Activated naive CD4-positive, alpha-beta T cell treated with anti-CD3 and anti-CD28 coated beads, Interleukin-2, amount 50 U/mL, for 24 hours (primary cell): ENCODE measurements at regions not wholly inside any gene's neighbourhood (a gene's known extent, or its start where the extent isn't known, plus 50 kb on each side); places are given as distances from the start of the nearest gene placed in this dataset.
"Not testable (repeated sequence)": the region's sequence is repeated elsewhere in the genome, so short reads cannot be mapped to it uniquely, and the experiment has no call there.

ENCODE experiments used
- H3K27ac Mint-ChIP-seq: one replicate; pipeline ENCODE4 v1.8.0; 2021; ENCODE audit warnings: mild to moderate bottlenecking, mixed read lengths
- H3K27me3 Mint-ChIP-seq: one replicate; pipeline ENCODE4 v1.8.0; 2021; ENCODE audit warnings: mixed read lengths
- H3K36me3 Mint-ChIP-seq: one replicate; pipeline ENCODE4 v1.8.0; 2021; ENCODE audit warnings: mixed read lengths
- H3K4me1 Mint-ChIP-seq: one replicate; pipeline ENCODE4 v1.8.0; 2021; ENCODE audit warnings: mixed read lengths
- H3K4me3 Mint-ChIP-seq: one replicate; pipeline ENCODE4 v1.8.0; 2021; ENCODE audit warnings: mild to moderate bottlenecking, mixed read lengths
- H3K9me3 Mint-ChIP-seq: one replicate; pipeline ENCODE4 v1.8.0; 2021; ENCODE audit warnings: mixed read lengths

DNA sequence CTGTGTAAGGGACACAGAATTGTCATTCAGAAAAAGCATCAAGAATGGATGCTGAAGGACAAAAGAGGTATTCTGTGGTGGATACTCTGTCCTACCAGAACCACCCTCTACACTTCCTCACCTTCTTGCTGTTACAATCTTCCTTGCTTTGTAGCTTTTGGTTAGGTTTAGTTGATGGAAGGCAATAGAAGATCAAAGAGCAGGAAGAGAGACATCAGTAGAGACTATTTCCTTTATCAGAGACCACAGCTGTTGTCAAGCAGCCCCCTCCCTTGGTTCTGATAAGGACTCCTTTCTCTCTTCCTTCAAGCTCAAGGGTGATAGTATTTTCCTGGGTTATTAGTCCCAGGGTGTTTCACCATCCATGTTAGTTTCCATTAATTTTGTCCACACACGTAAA lies 84.7 kb upstream of the ALCAM start:
- Mint-ChIP-seq H3K27ac (no peak overlapping the region), H3K4me3 (no peak overlapping the region), H3K9me3 (no peaks in the 10 kb centered on the region), H3K27me3 (peaks cover 6% of the 10 kb centered on the region), H3K36me3 (no peaks in the 10 kb centered on the region), H3K4me1 (no peaks in the 10 kb centered on the region)

DNA sequence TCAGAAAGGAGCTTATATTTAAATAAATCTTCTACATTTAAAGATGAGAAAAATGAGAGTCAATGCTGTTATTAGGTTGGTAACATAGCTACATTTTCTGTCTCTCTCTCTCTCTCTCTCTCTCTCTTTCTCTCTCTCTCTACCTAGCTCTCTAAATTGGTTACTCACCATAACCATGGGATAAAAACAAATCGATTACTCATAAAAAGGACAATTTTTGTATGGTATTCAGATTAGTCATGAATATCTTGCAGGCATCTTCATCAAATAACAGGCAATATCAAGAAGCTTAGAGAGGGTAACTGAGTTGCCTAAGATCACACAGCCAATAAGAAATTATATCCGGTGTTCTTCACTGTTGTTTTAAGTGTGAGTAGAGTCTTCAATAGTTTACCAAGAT lies 81.8 kb upstream of the ALCAM start:
- H3K4me1 Mint-ChIP-seq = no peaks in the 10 kb centered on the region
- peaks cover 6% of the 10 kb centered on the region for H3K27me3 Mint-ChIP-seq
- H3K4me3 Mint-ChIP-seq = no peak overlapping the region
- no peaks in the 10 kb centered on the region for H3K36me3 Mint-ChIP-seq
- H3K9me3 Mint-ChIP-seq = no peaks in the 10 kb centered on the region
- no peak overlapping the region for H3K27ac Mint-ChIP-seq

DNA sequence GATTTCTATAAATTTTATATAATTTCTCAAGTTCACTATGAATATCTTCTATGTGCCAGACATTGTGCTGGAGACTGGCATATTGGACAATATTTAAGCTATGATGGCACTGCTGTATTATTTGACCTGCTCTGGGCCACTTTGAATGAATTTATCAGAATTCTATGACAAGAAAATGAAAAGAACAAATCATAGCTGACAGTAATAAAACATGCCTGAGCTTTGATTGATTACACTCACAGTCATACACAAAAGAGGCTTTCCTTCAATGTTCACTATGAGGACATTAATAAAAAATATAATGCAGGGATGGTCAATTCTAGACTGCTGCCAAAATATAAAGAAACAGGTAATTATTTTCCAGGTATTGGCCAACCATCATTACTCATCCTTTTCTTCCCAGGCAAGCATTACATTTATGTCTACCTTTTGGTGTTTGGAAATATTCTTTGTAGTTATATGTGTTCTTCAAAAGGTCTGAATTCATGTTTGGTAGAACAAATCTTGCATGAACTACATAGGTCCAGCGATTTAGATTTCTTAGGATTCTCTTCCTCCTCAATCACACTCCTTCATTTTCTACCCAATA lies 81.0 kb upstream of the ALCAM start:
- Mint-ChIP-seq H3K9me3 (no peaks in the 10 kb centered on the region), H3K27ac (no peak overlapping the region), H3K4me3 (no peak overlapping the region), H3K27me3 (peaks cover 6% of the 10 kb centered on the region), H3K4me1 (no peaks in the 10 kb centered on the region), H3K36me3 (no peaks in the 10 kb centered on the region)

DNA sequence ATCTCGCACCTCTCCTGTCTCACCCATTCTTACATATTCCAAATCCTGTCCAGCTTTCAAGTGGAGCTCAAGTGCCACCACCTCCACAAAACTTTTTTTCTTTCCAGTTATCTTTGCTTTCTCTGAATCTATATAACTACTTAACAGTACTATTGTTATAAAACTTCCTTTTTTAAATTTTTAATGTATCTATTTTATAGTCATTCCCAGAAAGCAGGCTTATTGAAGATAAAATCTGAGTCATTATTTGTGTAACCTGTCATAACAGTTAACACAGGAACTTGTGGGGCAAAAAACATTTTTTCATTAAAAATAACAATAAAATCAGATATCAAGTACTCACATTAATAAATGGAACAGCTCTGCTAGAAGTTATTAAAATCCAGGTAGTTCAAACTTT lies 73.3 kb upstream of the ALCAM start:
- Mint-ChIP-seq H3K4me3 (no peak overlapping the region), H3K27ac (no peak overlapping the region), H3K4me1 (no peaks in the 10 kb centered on the region), H3K9me3 (no peaks in the 10 kb centered on the region), H3K27me3 (peaks cover 2% of the 10 kb centered on the region), H3K36me3 (no peaks in the 10 kb centered on the region)

DNA sequence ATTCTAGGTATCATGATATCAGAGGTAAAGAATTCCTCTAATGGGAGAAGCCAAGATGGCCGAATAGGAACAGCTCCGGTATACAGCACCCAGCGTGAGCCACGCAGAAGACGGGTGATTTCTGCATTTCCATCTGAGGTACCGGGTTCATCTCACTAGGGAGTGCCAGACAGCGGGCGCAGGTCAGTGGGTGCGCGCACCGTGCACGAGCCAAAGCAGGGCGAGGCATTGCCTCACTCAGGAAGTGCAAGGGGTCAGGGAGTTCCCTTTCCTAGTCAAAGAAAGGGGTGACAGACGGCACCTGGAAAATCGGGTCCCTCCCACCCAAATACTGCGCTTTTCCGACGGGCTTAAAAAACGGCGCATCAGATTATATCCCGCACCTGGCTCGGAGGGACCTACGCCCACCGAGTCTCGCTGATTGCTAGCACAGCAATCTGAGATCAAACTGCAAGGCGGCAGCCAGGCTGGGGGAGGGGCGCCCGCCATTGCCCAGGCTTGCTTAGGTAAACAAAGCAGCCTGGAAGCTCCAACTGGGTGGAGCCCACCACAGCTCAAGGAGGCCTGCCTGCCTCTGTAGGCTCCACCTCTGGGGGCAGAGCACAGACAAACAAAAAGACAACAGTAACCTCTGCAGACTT lies 70.4 kb upstream of the ALCAM start:
- H3K4me1 Mint-ChIP-seq, H3K27me3 Mint-ChIP-seq, H3K4me3 Mint-ChIP-seq, H3K9me3 Mint-ChIP-seq, H3K36me3 Mint-ChIP-seq, H3K27ac Mint-ChIP-seq: not testable (repeated sequence)

DNA sequence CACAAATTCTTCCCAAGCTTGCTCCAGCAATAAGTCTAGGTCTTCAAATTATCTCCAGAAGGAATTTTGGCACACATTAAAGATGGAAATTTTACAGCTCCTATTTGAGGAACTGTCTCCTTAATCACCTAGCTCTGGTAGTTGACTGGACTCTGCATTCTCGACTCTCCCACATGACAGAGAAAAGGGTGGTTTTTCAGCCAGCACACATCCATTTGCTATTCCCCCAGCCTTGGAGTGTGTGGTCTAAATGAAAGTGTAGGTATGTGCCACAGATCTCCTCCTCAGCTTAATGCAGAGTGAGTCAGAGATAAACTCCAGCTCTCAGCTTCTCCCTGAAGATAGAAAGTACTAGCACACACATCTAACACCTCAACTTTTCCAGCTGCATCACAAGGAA lies 62.2 kb upstream of the ALCAM start:
- Mint-ChIP-seq H3K9me3 (peaks cover 41% of the 10 kb centered on the region), H3K36me3 (peaks cover 7% of the 10 kb centered on the region), H3K27ac (no peak overlapping the region), H3K4me1 (no peaks in the 10 kb centered on the region), H3K27me3 (peaks cover 1% of the 10 kb centered on the region), H3K4me3 (no peak overlapping the region)

DNA sequence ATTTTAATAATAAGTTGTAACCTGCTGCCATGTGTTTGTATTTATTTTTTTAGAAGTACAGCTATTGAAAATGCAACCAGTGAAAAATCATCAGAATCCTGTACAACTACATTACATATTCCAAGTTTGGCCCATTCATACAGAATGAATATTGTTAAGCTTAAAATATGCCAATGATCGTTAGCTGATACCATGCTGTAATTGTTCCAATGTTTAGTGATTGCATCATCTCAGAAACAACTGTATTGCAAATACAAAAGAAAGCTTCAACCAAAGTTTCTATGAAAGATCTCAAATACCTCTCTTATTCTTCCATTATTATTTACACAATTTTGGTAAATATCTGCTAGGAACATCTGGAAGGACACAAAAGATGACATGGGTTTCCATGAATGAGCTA lies 51.6 kb upstream of the ALCAM start:
- Mint-ChIP-seq H3K4me3 (no peak overlapping the region), H3K9me3 (no peaks in the 10 kb centered on the region), H3K27me3 (peaks cover 2% of the 10 kb centered on the region), H3K36me3 (no peaks in the 10 kb centered on the region), H3K4me1 (no peaks in the 10 kb centered on the region), H3K27ac (no peak overlapping the region)

DNA sequence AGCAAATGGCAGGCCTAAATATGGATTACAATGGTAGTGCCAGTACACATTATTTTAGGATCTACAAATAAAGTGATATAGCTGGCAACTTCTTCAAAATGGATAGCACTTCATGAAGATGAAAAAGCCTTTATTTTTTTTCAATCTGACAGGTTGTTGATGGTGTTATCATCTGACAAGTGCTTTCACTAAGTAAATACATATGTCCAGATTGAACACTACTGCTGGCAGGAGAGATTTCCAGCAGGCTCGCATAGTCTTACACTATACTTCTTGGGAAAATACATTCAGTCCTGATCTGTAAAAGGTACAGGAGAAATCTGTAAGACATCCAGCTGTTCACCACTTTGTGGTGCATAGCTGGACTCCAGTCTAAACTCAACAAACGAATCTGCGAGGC lies 50.9 kb upstream of the ALCAM start:
- no peaks in the 10 kb centered on the region for H3K9me3 Mint-ChIP-seq

DNA sequence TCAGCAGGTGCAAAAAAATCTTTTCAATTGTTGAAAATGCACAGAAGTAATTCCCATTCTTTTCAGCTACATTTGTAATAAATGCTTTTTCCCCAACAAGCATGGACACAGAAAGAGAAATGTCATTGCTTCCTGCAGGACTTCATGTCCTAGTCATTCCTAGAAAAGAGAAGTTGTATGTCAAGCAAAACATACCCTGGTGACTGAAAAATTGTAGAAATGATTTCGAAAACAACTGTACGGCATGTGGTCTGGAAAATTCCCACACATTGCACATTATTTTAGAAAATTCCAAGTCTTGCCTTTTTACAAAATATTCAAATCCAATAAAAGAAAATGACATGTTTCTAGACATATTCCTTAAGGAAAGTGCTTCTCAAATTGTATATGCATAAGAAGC lies 50.4 kb upstream of the ALCAM start:
- no peaks in the 10 kb centered on the region for H3K9me3 Mint-ChIP-seq
- H3K27ac Mint-ChIP-seq = no peak overlapping the region
- H3K4me3 Mint-ChIP-seq = no peak overlapping the region
- H3K4me1 Mint-ChIP-seq = no peaks in the 10 kb centered on the region
- H3K36me3 Mint-ChIP-seq = no peaks in the 10 kb centered on the region
- peaks cover 2% of the 10 kb centered on the region for H3K27me3 Mint-ChIP-seq

More for the DNA sequence above, 50.9 kb upstream of the ALCAM start:
- Mint-ChIP-seq H3K36me3 (no peaks in the 10 kb centered on the region), H3K27me3 (peaks cover 2% of the 10 kb centered on the region), H3K4me1 (no peaks in the 10 kb centered on the region), H3K27ac (no peak overlapping the region), H3K4me3 (no peak overlapping the region)
